ENCODE measurements at regions not wholly inside any gene's neighbourhood (a gene's known extent, or its start where the extent isn't known, plus 50 kb on each side); places are given as distances from the start of the nearest gene placed in this dataset.

- TF ChIP-seq CTCF (IDR thresholded peaks at IDR 0.05) (no peak), POLR2A (IDR thresholded peaks at IDR 0.05) (no peak)
These were observed 93.5 kb upstream of the BMP5 start for GRCh38 chr6:55968926-55969325.
